Suprapubic skin (tissue), 3 donors: ENCODE measurements at regions not wholly inside any gene's neighbourhood (a gene's known extent, or its start where the extent isn't known, plus 50 kb on each side); places are given as distances from the start of the nearest gene placed in this dataset.

Source experiments
- CTCF ChIP-seq, 2 donors: fragments of 200-600 bp in 1 of 2; fragments of 450-650 bp in 1 of 2; sonication (generic) in 1 of 2; IDR thresholded peaks; one replicate each; pipeline ENCODE4 v1.5.1; 2016 to 2019; ENCODE audit warnings: antibody characterized with exemption in 2 of 2, mild to moderate bottlenecking in 1 of 2, moderate library complexity in 1 of 2
- POLR2A ChIP-seq, 2 donors: fragments of 450-650 bp; IDR thresholded peaks; one replicate each; pipeline ENCODE4 v1.6.1; 2017; ENCODE audit warnings: antibody characterized with exemption in 2 of 2, mild to moderate bottlenecking in 2 of 2, moderate library complexity in 2 of 2

- TF ChIP-seq CTCF (IDR thresholded peaks at IDR 0.05) = no peak
- TF ChIP-seq POLR2A (IDR thresholded peaks at IDR 0.05) = no peak
These were observed 115.9 kb upstream of the EEPD1 start for GRCh38 chr7:36037121-36037662.
